PC-3 (cell line): ENCODE measurements at regions not wholly inside any gene's neighbourhood (a gene's known extent, or its start where the extent isn't known, plus 50 kb on each side); places are given as distances from the start of the nearest gene placed in this dataset.

Source experiments
- ATAC-seq: fragments of 200-7000 bp; cut with Tn5 transposase; 2 replicates; pipeline ENCODE4 v1.9.1; 2020; ENCODE audit warnings: mild to moderate bottlenecking, moderate library complexity
- BruUV-seq: library from RNA; stranded (reverse); fragments of 400-500 nt; replicated peaks from 2 replicates; lab custom pipeline; 2021; lab: Mats Ljungman, UMichigan
- CTCF ChIA-PET: fragments of 300-600 bp; sonication (Branson Sonifier 250); formaldehyde crosslinking; loops from one replicate; lab custom pipeline; 2022; ENCODE audit warnings: antibody characterized with exemption; lab: Charles Lee
- POLR2A ChIA-PET: fragments of 300-600 bp; sonication (Branson Sonifier 250); formaldehyde crosslinking; loops from one replicate; lab custom pipeline; 2022; ENCODE audit warnings: antibody characterized with exemption; ENCODE audit not compliant: unreplicated experiment; lab: Charles Lee
- DNase-seq: peaks from one replicate; pipeline ENCODE4 v3.0.0-alpha.2; 2015
- H2AFZ ChIP-seq: fragments of 300-600 bp; sonication (generic); 2 replicates; pipeline ENCODE4 v1.6.0; 2016; ENCODE audit warnings: antibody characterized with exemption, low read length
- H3F3A ChIP-seq: fragments of 300-600 bp; sonication (generic); one replicate; pipeline ENCODE4 v1.6.0; 2017; ENCODE audit warnings: antibody characterized with exemption, low read length, control low read depth, mild to moderate bottlenecking; ENCODE audit not compliant: unreplicated experiment
- H3K27ac ChIP-seq: fragments of 300-600 bp; sonication (generic); 2 replicates; pipeline ENCODE4 v1.5.1; 2016; ENCODE audit warnings: mild to moderate bottlenecking, low read length
- H3K27me3 ChIP-seq: fragments of 300-600 bp; sonication (generic); 2 replicates; pipeline ENCODE4 v1.6.1; 2016; ENCODE audit warnings: low read length, mixed read lengths
- H3K36me3 ChIP-seq: fragments of 300-600 bp; sonication (generic); 2 replicates; pipeline ENCODE4 v1.6.1; 2016; ENCODE audit warnings: low read depth, mixed run types, low read length, mixed read lengths
- H3K4me1 ChIP-seq: fragments of 300-600 bp; sonication (generic); 2 replicates; pipeline ENCODE4 v1.5.1; 2016; ENCODE audit warnings: low read length; ENCODE audit not compliant: insufficient read depth
- H3K4me2 ChIP-seq: fragments of 300-600 bp; sonication (generic); 2 replicates; pipeline ENCODE4 v1.6.0; 2016; ENCODE audit warnings: low read length
- H3K4me3 ChIP-seq: fragments of 300-600 bp; sonication (generic); 2 replicates; pipeline ENCODE4 v1.5.1; 2016; ENCODE audit warnings: mild to moderate bottlenecking, low read length, mixed read lengths
- H3K79me2 ChIP-seq: fragments of 300-600 bp; sonication (generic); 2 replicates; pipeline ENCODE4 v1.6.1; 2017; ENCODE audit warnings: low read length, mixed read lengths
- H3K9ac ChIP-seq: fragments of 300-600 bp; sonication (generic); 2 replicates; pipeline ENCODE4 v1.6.0; 2016; ENCODE audit warnings: mild to moderate bottlenecking, low read length
- H3K9me2 ChIP-seq: fragments of 300-600 bp; sonication (generic); replicated peaks from 2 replicates; pipeline ENCODE4 v1.6.1; 2016; ENCODE audit warnings: mixed run types, low read length, mixed read lengths
- H3K9me3 ChIP-seq: fragments of 300-600 bp; sonication (generic); 2 replicates; pipeline ENCODE4 v1.6.1; 2016; ENCODE audit warnings: low read length, mixed read lengths
- H4K20me1 ChIP-seq: fragments of 300-600 bp; sonication (generic); 2 replicates; pipeline ENCODE4 v1.6.1; 2016; ENCODE audit warnings: low read length, mixed read lengths
- EZH2 ChIP-seq: fragments of 300-600 bp; sonication (generic); IDR thresholded peaks from one replicate; pipeline ENCODE4 v1.6.1; 2017; ENCODE audit warnings: antibody characterized with exemption, mild to moderate bottlenecking, low read length; ENCODE audit not compliant: unreplicated experiment
- EZH2phosphoT487 ChIP-seq: fragments of 300-600 bp; sonication (generic); IDR thresholded peaks from 2 replicates; pipeline ENCODE4 v1.6.1; 2018; ENCODE audit warnings: mild to moderate bottlenecking, antibody characterized with exemption, low read length, borderline replicate concordance
- intact Hi-C: fragments of 100-400 bp; cut with micrococcal nuclease; formaldehyde crosslinking; loops from 2 replicates; pipeline ENCODE4 v1.9.0; 2023
- TF ChIP-seq, protein P1 (sequence below): fragments of 300-600 bp; sonication (generic); conservative IDR thresholded peaks from 2 replicates; pipeline ENCODE4 v1.5.1; 2017; ENCODE audit warnings: antibody characterized with exemption, low read depth, mild to moderate bottlenecking, low read length

DNA sequence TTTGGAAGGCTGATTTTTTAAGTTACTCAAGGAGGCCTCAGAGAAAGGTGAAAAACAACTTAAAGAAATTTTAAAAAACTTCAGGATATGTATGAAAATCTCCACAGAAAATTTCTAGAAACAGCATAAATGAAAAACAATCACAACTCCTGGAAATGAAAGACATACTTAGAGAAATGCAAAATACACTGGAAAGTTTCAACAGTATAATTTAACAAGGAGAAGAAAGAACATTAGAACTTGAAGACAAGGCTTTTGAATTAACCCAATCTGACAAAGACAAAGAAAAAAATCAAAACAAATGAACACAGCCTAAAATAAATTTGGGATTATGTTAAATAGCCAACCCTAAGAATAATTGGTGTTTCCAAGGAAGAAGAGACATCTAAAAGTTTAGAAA lies 300.5 kb downstream of the ANTXR2 start:
- H3K9me2 ChIP-seq, result no peaks in the 10 kb centered on the region
- intact Hi-C loops, result no loop called here
- H3K4me2 ChIP-seq, result no peak overlapping the region
- no peak overlapping the region for H3K4me3 ChIP-seq
- H3K79me2 ChIP-seq, result no peaks in the 10 kb centered on the region
- CTCF ChIA-PET, result no interaction called here
- no peaks in the 10 kb centered on the region for H3K9me3 ChIP-seq
- POLR2A ChIA-PET, result no interaction called here
- H3K27me3 ChIP-seq, result no peaks in the 10 kb centered on the region
- no peaks in the 10 kb centered on the region for H4K20me1 ChIP-seq
- no peak overlapping the region for H3K27ac ChIP-seq
- H3K9ac ChIP-seq, result no peak overlapping the region
- no peak for ATAC-seq
- no peak overlapping the region for H2AFZ ChIP-seq
- H3F3A ChIP-seq, result no peaks in the 10 kb centered on the region
- BruUV-seq, result no TSS peak
- DNase-seq, result no peak
- no peaks in the 10 kb centered on the region for H3K4me1 ChIP-seq
- no peaks in the 10 kb centered on the region for H3K36me3 ChIP-seq
- TF ChIP-seq EZH2phosphoT487, result no peak
- no peak for TF ChIP-seq EZH2
- TF ChIP-seq, protein P1, sequence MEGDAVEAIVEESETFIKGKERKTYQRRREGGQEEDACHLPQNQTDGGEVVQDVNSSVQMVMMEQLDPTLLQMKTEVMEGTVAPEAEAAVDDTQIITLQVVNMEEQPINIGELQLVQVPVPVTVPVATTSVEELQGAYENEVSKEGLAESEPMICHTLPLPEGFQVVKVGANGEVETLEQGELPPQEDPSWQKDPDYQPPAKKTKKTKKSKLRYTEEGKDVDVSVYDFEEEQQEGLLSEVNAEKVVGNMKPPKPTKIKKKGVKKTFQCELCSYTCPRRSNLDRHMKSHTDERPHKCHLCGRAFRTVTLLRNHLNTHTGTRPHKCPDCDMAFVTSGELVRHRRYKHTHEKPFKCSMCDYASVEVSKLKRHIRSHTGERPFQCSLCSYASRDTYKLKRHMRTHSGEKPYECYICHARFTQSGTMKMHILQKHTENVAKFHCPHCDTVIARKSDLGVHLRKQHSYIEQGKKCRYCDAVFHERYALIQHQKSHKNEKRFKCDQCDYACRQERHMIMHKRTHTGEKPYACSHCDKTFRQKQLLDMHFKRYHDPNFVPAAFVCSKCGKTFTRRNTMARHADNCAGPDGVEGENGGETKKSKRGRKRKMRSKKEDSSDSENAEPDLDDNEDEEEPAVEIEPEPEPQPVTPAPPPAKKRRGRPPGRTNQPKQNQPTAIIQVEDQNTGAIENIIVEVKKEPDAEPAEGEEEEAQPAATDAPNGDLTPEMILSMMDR, result no peak

GRCh38 chr4:79764120-79764519 lies 308.9 kb downstream of the ANTXR2 start:
- TF ChIP-seq EZH2 (no peak), EZH2phosphoT487 (no peak)
- TF ChIP-seq, protein P1, result no peak
- DNase-seq, result no peak
- no peaks in the 10 kb centered on the region for H3K79me2 ChIP-seq
- no peaks in the 10 kb centered on the region for H3K9me2 ChIP-seq
- CTCF ChIA-PET, result no interaction called here
- BruUV-seq, result no TSS peak
- no peaks in the 10 kb centered on the region for H3F3A ChIP-seq
- POLR2A ChIA-PET, result no interaction called here
- no peak for ATAC-seq
- H3K9me3 ChIP-seq, result no peaks in the 10 kb centered on the region
- no peak overlapping the region for H3K4me3 ChIP-seq
- no peaks in the 10 kb centered on the region for H4K20me1 ChIP-seq
- intact Hi-C loops, result no loop called here
- H3K27me3 ChIP-seq, result no peaks in the 10 kb centered on the region
- H3K9ac ChIP-seq, result no peak overlapping the region
- no peak overlapping the region for H2AFZ ChIP-seq
- H3K4me2 ChIP-seq, result no peak overlapping the region
- no peak overlapping the region for H3K27ac ChIP-seq
- H3K4me1 ChIP-seq, result no peaks in the 10 kb centered on the region
- no peaks in the 10 kb centered on the region for H3K36me3 ChIP-seq

GRCh38 chr4:79763486-79764075 lies 309.4 kb downstream of the ANTXR2 start:
- no peak overlapping the region for H3K4me3 ChIP-seq
- ChIA-PET POLR2A (no interaction called here), CTCF (no interaction called here)
- H4K20me1 ChIP-seq, result no peaks in the 10 kb centered on the region
- H3F3A ChIP-seq, result no peaks in the 10 kb centered on the region
- no TSS peak for BruUV-seq
- no peak for TF ChIP-seq EZH2phosphoT487
- no peak for TF ChIP-seq EZH2
- TF ChIP-seq, protein P1, result no peak
- H3K79me2 ChIP-seq, result no peaks in the 10 kb centered on the region
- H3K27me3 ChIP-seq, result no peaks in the 10 kb centered on the region
- no peak overlapping the region for H3K4me2 ChIP-seq
- H3K9me3 ChIP-seq, result no peaks in the 10 kb centered on the region
- no peak overlapping the region for H2AFZ ChIP-seq
- DNase-seq (no peak), ATAC-seq (no peak)
- intact Hi-C loops, result no loop called here
- H3K9ac ChIP-seq, result no peak overlapping the region
- H3K9me2 ChIP-seq, result no peaks in the 10 kb centered on the region
- no peak overlapping the region for H3K27ac ChIP-seq
- no peaks in the 10 kb centered on the region for H3K4me1 ChIP-seq
- H3K36me3 ChIP-seq, result no peaks in the 10 kb centered on the region
